HEK293 (cell line): ENCODE measurements at regions not wholly inside any gene's neighbourhood (a gene's known extent, or its start where the extent isn't known, plus 50 kb on each side); places are given as distances from the start of the nearest gene placed in this dataset.

ENCODE experiments used
- CTCF ChIA-PET: fragments of 350-600 bp; formaldehyde crosslinking; extraction: SDS; loops from one replicate; lab custom pipeline; 2021; ENCODE audit warnings: antibody characterized with exemption; lab: Yijun Ruan, JAX
- POLR2A ChIA-PET: fragments of 300-600 bp; formaldehyde crosslinking; extraction: SDS; loops from one replicate; lab custom pipeline; 2020; ENCODE audit warnings: antibody characterized with exemption, inconsistent platforms; lab: Yijun Ruan, JAX
- H3K27ac ChIP-seq: fragments of 200-500 bp; sonication (Bioruptor generic); 2 replicates; pipeline ENCODE4 v1.5.1; 2014; ENCODE audit warnings: low read depth, low read length, control low read depth, inconsistent platforms; ENCODE audit errors: extremely low read depth
- H3K36me3 ChIP-seq, 2 experiments: fragments of 200-500 bp in 1 of 2; sonication (Bioruptor generic) in 1 of 2; 1 replicate in 1 of 2; 2 replicates in 1 of 2; pipeline ENCODE4 v1.5.1; 2014 to 2017; ENCODE audit warnings: inconsistent platforms in 2 of 2, low read length in 2 of 2; ENCODE audit not compliant: control insufficient read depth in 2 of 2, insufficient read depth in 1 of 2
- H3K4me1 ChIP-seq: fragments of 200-500 bp; sonication (Bioruptor generic); 2 replicates; pipeline ENCODE4 v1.5.1; 2014; ENCODE audit warnings: mild to moderate bottlenecking, low read length, inconsistent platforms; ENCODE audit not compliant: control insufficient read depth, insufficient read depth
- H3K4me3 ChIP-seq: 2 replicates; pipeline ENCODE4 v1.5.1; 2011; ENCODE audit warnings: low read depth, mild to moderate bottlenecking, control low read depth, low read length, moderate library complexity
- H3K9me3 ChIP-seq: fragments of 200-500 bp; sonication (Bioruptor generic); 2 replicates; pipeline ENCODE4 v1.5.1; 2014; ENCODE audit warnings: low read depth, low read length, inconsistent platforms; ENCODE audit not compliant: control insufficient read depth, insufficient read depth
- EGR2 ChIP-seq: fragments of 450-650 bp; formaldehyde crosslinking; IDR thresholded peaks from 2 replicates; pipeline ENCODE4 v1.5.1; 2016; ENCODE audit warnings: low read depth, missing biosample characterization, missing genetic modification characterization
- KLF1 ChIP-seq: fragments of 450-650 bp; formaldehyde crosslinking; IDR thresholded peaks from 2 replicates; pipeline ENCODE4 v1.5.1; 2016; ENCODE audit warnings: missing biosample characterization, missing genetic modification characterization
- OVOL3 ChIP-seq: fragments of 450-650 bp; formaldehyde crosslinking; IDR thresholded peaks from 2 replicates; pipeline ENCODE4 v1.5.1; 2016; ENCODE audit warnings: missing biosample characterization, missing genetic modification characterization
- SALL2 ChIP-seq: fragments of 450-650 bp; formaldehyde crosslinking; IDR thresholded peaks from 2 replicates; pipeline ENCODE4 v1.5.0; 2017; ENCODE audit warnings: missing biosample characterization, mild to moderate bottlenecking, missing genetic modification characterization, borderline replicate concordance
- SETDB1 ChIP-seq: IDR thresholded peaks from one replicate; pipeline ENCODE4 v1.6.1; 2017; ENCODE audit warnings: mild to moderate bottlenecking, low read length, moderate library complexity, mixed read lengths; ENCODE audit not compliant: insufficient read length
- SP7 ChIP-seq: fragments of 450-650 bp; formaldehyde crosslinking; IDR thresholded peaks from 2 replicates; pipeline ENCODE4 v1.5.1; 2016; ENCODE audit warnings: missing biosample characterization, missing genetic modification characterization
- ZBTB26 ChIP-seq: fragments of 450-650 bp; formaldehyde crosslinking; optimal IDR thresholded peaks from 2 replicates; pipeline ENCODE3; 2016; ENCODE audit warnings: missing biosample characterization, mild to moderate bottlenecking, missing genetic modification characterization
- ZNF10 ChIP-seq: fragments of 450-650 bp; formaldehyde crosslinking; IDR thresholded peaks from 2 replicates; pipeline ENCODE4 v1.5.1; 2017; ENCODE audit warnings: missing biosample characterization, missing genetic modification characterization
- ZNF114 ChIP-seq: fragments of 450-650 bp; formaldehyde crosslinking; IDR thresholded peaks from 2 replicates; pipeline ENCODE4 v1.5.0; 2017; ENCODE audit warnings: missing biosample characterization, missing genetic modification characterization
- ZNF132 ChIP-seq: fragments of 450-650 bp; formaldehyde crosslinking; IDR thresholded peaks from 2 replicates; pipeline ENCODE4 v1.5.1; 2017; ENCODE audit warnings: missing biosample characterization, missing genetic modification characterization, borderline replicate concordance
- ZNF19 ChIP-seq: fragments of 450-650 bp; formaldehyde crosslinking; IDR thresholded peaks from 2 replicates; pipeline ENCODE4; 2016; ENCODE audit warnings: missing biosample characterization, missing genetic modification characterization, low read depth
- ZNF280D ChIP-seq: fragments of 450-650 bp; formaldehyde crosslinking; IDR thresholded peaks from 2 replicates; pipeline ENCODE4 v1.5.1; 2016; ENCODE audit warnings: missing biosample characterization, missing genetic modification characterization
- ZNF335 ChIP-seq: fragments of 450-650 bp; formaldehyde crosslinking; conservative IDR thresholded peaks from 2 replicates; pipeline ENCODE4 v1.5.1; 2016; ENCODE audit warnings: missing biosample characterization, missing genetic modification characterization
- ZNF404 ChIP-seq: fragments of 450-650 bp; formaldehyde crosslinking; IDR thresholded peaks from 2 replicates; pipeline ENCODE4 v1.5.1; 2017; ENCODE audit warnings: missing biosample characterization, missing genetic modification characterization
- ZNF501 ChIP-seq: fragments of 450-650 bp; formaldehyde crosslinking; IDR thresholded peaks from 2 replicates; pipeline ENCODE4 v1.5.1; 2016; ENCODE audit warnings: missing biosample characterization, missing genetic modification characterization
- ZNF624 ChIP-seq: fragments of 450-650 bp; formaldehyde crosslinking; IDR thresholded peaks from 2 replicates; pipeline ENCODE4 v1.5.1; 2017; ENCODE audit warnings: missing biosample characterization, missing genetic modification characterization
- ZNF654 ChIP-seq: fragments of 450-650 bp; formaldehyde crosslinking; IDR thresholded peaks from 2 replicates; pipeline ENCODE4 v1.5.1; 2016; ENCODE audit warnings: low read depth, missing biosample characterization, missing genetic modification characterization
- ZNF768 ChIP-seq: fragments of 450-650 bp; formaldehyde crosslinking; IDR thresholded peaks from 2 replicates; pipeline ENCODE4 v1.5.1; 2018; ENCODE audit warnings: missing biosample characterization, mild to moderate bottlenecking, missing genetic modification characterization
- ZNF776 ChIP-seq: fragments of 450-650 bp; formaldehyde crosslinking; IDR thresholded peaks from 2 replicates; pipeline ENCODE4 v1.5.0; 2017; ENCODE audit warnings: missing biosample characterization, missing genetic modification characterization, borderline replicate concordance
- ZNF777 ChIP-seq: fragments of 450-650 bp; formaldehyde crosslinking; IDR thresholded peaks from 2 replicates; pipeline ENCODE4 v1.5.1; 2017; ENCODE audit warnings: missing biosample characterization, missing genetic modification characterization, borderline replicate concordance
- ZNF785 ChIP-seq: fragments of 450-650 bp; formaldehyde crosslinking; IDR thresholded peaks from 2 replicates; pipeline ENCODE4 v1.5.1; 2016; ENCODE audit warnings: missing biosample characterization, missing genetic modification characterization
- ZSCAN23 ChIP-seq: fragments of 450-650 bp; formaldehyde crosslinking; IDR thresholded peaks from 2 replicates; pipeline ENCODE4 v1.5.1; 2016; ENCODE audit warnings: missing biosample characterization, missing genetic modification characterization
- ZSCAN4 ChIP-seq: fragments of 450-650 bp; formaldehyde crosslinking; IDR thresholded peaks from 2 replicates; pipeline ENCODE4 v1.5.1; 2017; ENCODE audit warnings: missing biosample characterization, missing genetic modification characterization
- ZSCAN5A ChIP-seq: fragments of 450-650 bp; formaldehyde crosslinking; IDR thresholded peaks from 2 replicates; pipeline ENCODE4 v1.5.1; 2016; ENCODE audit warnings: missing biosample characterization, missing genetic modification characterization

GRCh38 chr4:81799371-81799770 lies 327.7 kb upstream of the RASGEF1B start:
- Histone ChIP-seq H3K4me1 (no peaks in the 10 kb centered on the region), H3K36me3 (no peaks in the 10 kb centered on the region)
- CTCF ChIA-PET, result no interaction called here
- no peak for TF ChIP-seq ZNF785 (tag by site-specific recombination)
- no peak for TF ChIP-seq SETDB1
- no peak for TF ChIP-seq ZNF335
- no peak for TF ChIP-seq ZNF624 (tag by site-specific recombination)
- no peak for TF ChIP-seq ZNF776 (tag by site-specific recombination)
- TF ChIP-seq ZNF501, result no peak
- no peak for TF ChIP-seq ZNF654 (tag by site-specific recombination)
- no peak for TF ChIP-seq ZNF19 (tag by site-specific recombination)
- no peak for TF ChIP-seq ZSCAN4 (tag by site-specific recombination)
- TF ChIP-seq KLF1 (tag by site-specific recombination), result no peak
- no peak for TF ChIP-seq SALL2 (tag by site-specific recombination)
- no peak for TF ChIP-seq SP7 (tag by site-specific recombination)
- no peak for TF ChIP-seq ZNF132
- no peak for TF ChIP-seq ZNF114
- no peak for TF ChIP-seq ZBTB26
- TF ChIP-seq ZSCAN5A (tag by site-specific recombination), result no peak
- TF ChIP-seq ZNF768 (tag by site-specific recombination), result no peak
- no peak for TF ChIP-seq ZSCAN23
- TF ChIP-seq, all 188 proteins: peak for 0
- H3K27ac ChIP-seq, result no peak overlapping the region
- POLR2A ChIA-PET, result no interaction called here
- H3K9me3 ChIP-seq, result no peaks in the 10 kb centered on the region
- no peak overlapping the region for H3K4me3 ChIP-seq

GRCh38 chr4:81796790-81797528 lies 325.3 kb upstream of the RASGEF1B start:
- Histone ChIP-seq H3K27ac (no peak overlapping the region), H3K4me3 (no peak overlapping the region), H3K9me3 (no peaks in the 10 kb centered on the region), H3K36me3 (no peaks in the 10 kb centered on the region), H3K4me1 (no peaks in the 10 kb centered on the region)
- CTCF ChIA-PET, result no interaction called here
- POLR2A ChIA-PET, result no interaction called here
- TF ChIP-seq ZNF10 (no peak), SETDB1 (no peak), ZNF777 (tag by site-specific recombination) (no peak), ZSCAN4 (tag by site-specific recombination) (no peak), OVOL3 (no peak), ZNF280D (tag by site-specific recombination) (no peak), EGR2 (tag by site-specific recombination) (no peak), ZNF404 (tag by site-specific recombination) (no peak)
